Right lobe of liver (tissue), 4 donors: ENCODE measurements at regions not wholly inside any gene's neighbourhood (a gene's known extent, or its start where the extent isn't known, plus 50 kb on each side); places are given as distances from the start of the nearest gene placed in this dataset.

Experiments used
- CTCF ChIP-seq, 4 donors: fragments of 200-600 bp in 3 of 4; fragments of 450-650 bp in 1 of 4; IDR thresholded peaks; one replicate each; pipeline versions ENCODE4 v1.5.1 to v1.8.0; 2016 to 2022; ENCODE audit warnings: antibody characterized with exemption in 4 of 4, mild to moderate bottlenecking in 2 of 4
- POLR2A ChIP-seq: fragments of 450-650 bp; IDR thresholded peaks from one replicate; pipeline ENCODE4 v1.6.1; 2017; ENCODE audit warnings: antibody characterized with exemption, mild to moderate bottlenecking
- donor health status: DM: no; HTN: no; CAD: no.
- donor health status: DM: no; HTN: no; CAD: no.
- donor health status: DM: no; HTN: yes; CAD: no.

- TF ChIP-seq CTCF (IDR thresholded peaks at IDR 0.05) = no peak
- no peak for TF ChIP-seq POLR2A
Measured at GRCh38 chr20:39581034-39581433, 618.9 kb downstream of the DHX35 start.
